Neural progenitor cell (in vitro differentiated cells): ENCODE measurements at regions not wholly inside any gene's neighbourhood (a gene's known extent, or its start where the extent isn't known, plus 50 kb on each side); places are given as distances from the start of the nearest gene placed in this dataset.

ENCODE experiments used
- DNase-seq: peaks from one replicate; pipeline ENCODE4 v3.0.0-alpha.2; 2016; ENCODE audit warnings: low spot score
- H2AFZ ChIP-seq: fragments of 200-600 bp; sonication (generic); replicated peaks from 2 replicates; pipeline ENCODE4 v1.6.1; 2016; ENCODE audit warnings: antibody characterized with exemption
- H3F3A ChIP-seq: fragments of 200-600 bp; sonication (generic); 2 replicates; pipeline ENCODE4 v1.6.1; 2016; ENCODE audit warnings: antibody characterized with exemption, low read depth
- H3K27ac ChIP-seq: fragments of 200-600 bp; sonication (generic); 2 replicates; pipeline ENCODE4 v1.5.1; 2016; ENCODE audit warnings: mild to moderate bottlenecking
- H3K27me3 ChIP-seq: fragments of 200-600 bp; sonication (generic); 2 replicates; pipeline ENCODE4 v1.6.1; 2016; ENCODE audit warnings: mild to moderate bottlenecking, moderate library complexity
- H3K36me3 ChIP-seq: fragments of 200-600 bp; sonication (generic); 2 replicates; pipeline ENCODE4 v1.5.1; 2016
- H3K4me1 ChIP-seq: fragments of 200-600 bp; sonication (generic); 2 replicates; pipeline ENCODE4 v1.6.1; 2016; ENCODE audit warnings: mixed run types
- H3K4me2 ChIP-seq: fragments of 200-600 bp; sonication (generic); 2 replicates; pipeline ENCODE4 v1.6.1; 2016
- H3K4me3 ChIP-seq: fragments of 200-600 bp; sonication (generic); 2 replicates; pipeline ENCODE4 v1.5.1; 2016
- H3K79me2 ChIP-seq: fragments of 200-600 bp; sonication (generic); 2 replicates; pipeline ENCODE4 v1.6.1; 2016; ENCODE audit warnings: low read depth
- H3K9ac ChIP-seq: fragments of 200-600 bp; sonication (generic); 2 replicates; pipeline ENCODE4 v1.6.1; 2016
- H3K9me3 ChIP-seq: fragments of 200-600 bp; sonication (generic); 2 replicates; pipeline ENCODE4 v1.5.1; 2016; ENCODE audit warnings: low read depth
- H4K20me1 ChIP-seq: fragments of 200-600 bp; sonication (generic); 2 replicates; pipeline ENCODE4 v1.6.1; 2016; ENCODE audit warnings: low read depth
- H3K27ac Mint-ChIP-seq: 3 replicates; pipeline ENCODE4 v1.8.0; 2021; ENCODE audit warnings: mixed read lengths
- H3K27me3 Mint-ChIP-seq: 2 replicates; pipeline ENCODE4 v1.8.0; 2022; ENCODE audit warnings: low read depth, mild to moderate bottlenecking, inconsistent platforms, moderate library complexity, mixed read lengths; ENCODE audit not compliant: insufficient read depth
- H3K36me3 Mint-ChIP-seq: 3 replicates; pipeline ENCODE4 v1.8.0; 2021; ENCODE audit warnings: mixed read lengths
- H3K4me1 Mint-ChIP-seq: 3 replicates; pipeline ENCODE4 v1.8.0; 2021; ENCODE audit warnings: mixed read lengths
- H3K4me3 Mint-ChIP-seq: 3 replicates; pipeline ENCODE4 v1.8.0; 2021; ENCODE audit warnings: mild to moderate bottlenecking, moderate library complexity, mixed read lengths
- H3K9me3 Mint-ChIP-seq: 3 replicates; pipeline ENCODE4 v1.8.0; 2020; ENCODE audit warnings: mixed read lengths
- CTCF ChIP-seq: fragments of 200-600 bp; sonication (generic); IDR thresholded peaks from 2 replicates; pipeline ENCODE4 v1.5.1; 2017; ENCODE audit warnings: antibody characterized with exemption, mild to moderate bottlenecking
- EZH2 ChIP-seq: fragments of 200-600 bp; sonication (generic); IDR thresholded peaks from 2 replicates; pipeline ENCODE4 v1.6.1; 2017; ENCODE audit warnings: antibody characterized with exemption, mild to moderate bottlenecking, moderate library complexity
- EZH2phosphoT487 ChIP-seq: fragments of 200-600 bp; sonication (generic); IDR thresholded peaks from 2 replicates; pipeline ENCODE4 v1.6.1; 2017; ENCODE audit warnings: antibody characterized with exemption

- Histone ChIP-seq H3K9me3 (no peaks in the 10 kb centered on the region), H2AFZ (no peak overlapping the region), H3K4me2 (no peak overlapping the region), H3K4me1 (no peaks in the 10 kb centered on the region), H3K36me3 (no peaks in the 10 kb centered on the region), H3K27me3 (no peaks in the 10 kb centered on the region), H3K4me3 (no peak overlapping the region), H3K9ac (no peak overlapping the region), H3K79me2 (no peaks in the 10 kb centered on the region), H3K27ac (no peak overlapping the region), H4K20me1 (no peaks in the 10 kb centered on the region), H3F3A (no peaks in the 10 kb centered on the region)
- no peak overlapping the region for H3K4me3 Mint-ChIP-seq
- H3K36me3 Mint-ChIP-seq = no peaks in the 10 kb centered on the region
- H3K27me3 Mint-ChIP-seq = peaks cover under 1% of the 10 kb centered on the region
- peaks cover 6% of the 10 kb centered on the region for H3K9me3 Mint-ChIP-seq
- TF ChIP-seq CTCF = no peak
- TF ChIP-seq EZH2phosphoT487 = no peak
- TF ChIP-seq EZH2 = no peak
- H3K4me1 Mint-ChIP-seq = no peaks in the 10 kb centered on the region
- DNase-seq = no peak
- H3K27ac Mint-ChIP-seq = no peak overlapping the region
Observed at GRCh38 chr7:70947181-70947580, 184.8 kb upstream of the GALNT17 start.

- Mint-ChIP-seq H3K4me3 (no peak overlapping the region), H3K9me3 (peaks cover 6% of the 10 kb centered on the region), H3K4me1 (no peaks in the 10 kb centered on the region), H3K27me3 (no peaks in the 10 kb centered on the region), H3K27ac (no peak overlapping the region), H3K36me3 (no peaks in the 10 kb centered on the region)
- Histone ChIP-seq H3K4me2 (no peak overlapping the region), H2AFZ (no peak overlapping the region), H4K20me1 (no peaks in the 10 kb centered on the region), H3K27ac (no peak overlapping the region), H3K4me3 (no peak overlapping the region), H3K36me3 (no peaks in the 10 kb centered on the region), H3K4me1 (no peaks in the 10 kb centered on the region), H3K9me3 (no peaks in the 10 kb centered on the region), H3F3A (no peaks in the 10 kb centered on the region), H3K79me2 (no peaks in the 10 kb centered on the region), H3K9ac (no peak overlapping the region), H3K27me3 (no peaks in the 10 kb centered on the region)
- DNase-seq = no peak
- TF ChIP-seq EZH2phosphoT487 (no peak), EZH2 (no peak), CTCF (no peak)
Observed at GRCh38 chr7:70949862-70950261, 182.1 kb upstream of the GALNT17 start.

- no peaks in the 10 kb centered on the region for H3K27me3 Mint-ChIP-seq
- DNase-seq = peak; percentile 1
- H3K36me3 ChIP-seq = no peaks in the 10 kb centered on the region
- no peaks in the 10 kb centered on the region for H3K4me1 Mint-ChIP-seq
- H3K27ac ChIP-seq = no peak overlapping the region
- no peak overlapping the region for H3K4me3 Mint-ChIP-seq
- H3F3A ChIP-seq = no peaks in the 10 kb centered on the region
- H3K4me3 ChIP-seq = no peak overlapping the region
- H2AFZ ChIP-seq = no peak overlapping the region
- H3K79me2 ChIP-seq = no peaks in the 10 kb centered on the region
- no peak overlapping the region for H3K4me2 ChIP-seq
- H3K36me3 Mint-ChIP-seq = no peaks in the 10 kb centered on the region
- H4K20me1 ChIP-seq = no peaks in the 10 kb centered on the region
- no peak overlapping the region for H3K27ac Mint-ChIP-seq
- no peak overlapping the region for H3K9ac ChIP-seq
- no peaks in the 10 kb centered on the region for H3K27me3 ChIP-seq
- H3K9me3 Mint-ChIP-seq = peaks cover 6% of the 10 kb centered on the region
- TF ChIP-seq CTCF (no peak), EZH2 (no peak), EZH2phosphoT487 (no peak)
- H3K4me1 ChIP-seq = no peaks in the 10 kb centered on the region
- no peaks in the 10 kb centered on the region for H3K9me3 ChIP-seq
Observed at GRCh38 chr7:70951271-70951962, 180.5 kb upstream of the GALNT17 start.
